Subcutaneous abdominal adipose tissue (tissue), 5 donors: ENCODE measurements at regions not wholly inside any gene's neighbourhood (a gene's known extent, or its start where the extent isn't known, plus 50 kb on each side); places are given as distances from the start of the nearest gene placed in this dataset.

Experiments
- H3K27ac ChIP-seq: one replicate; pipeline ENCODE4 v1.7.0; 2013; ENCODE audit warnings: low read depth, mild to moderate bottlenecking, inconsistent platforms, low read length, moderate library complexity
- H3K27me3 ChIP-seq, 5 donors: one replicate each; pipeline ENCODE4 v1.7.0; 2013; ENCODE audit warnings: low read length in 5 of 5, inconsistent platforms in 1 of 5; ENCODE audit not compliant: control insufficient read depth in 5 of 5, insufficient read depth in 4 of 5
- H3K36me3 ChIP-seq, 5 donors: one replicate each; pipeline ENCODE4 v1.7.0; 2013; ENCODE audit warnings: low read length in 5 of 5; ENCODE audit not compliant: control insufficient read depth in 5 of 5, insufficient read depth in 5 of 5
- H3K4me1 ChIP-seq, 5 donors: one replicate each; pipeline ENCODE4 v1.7.0; 2013; ENCODE audit warnings: low read length in 5 of 5, mild to moderate bottlenecking in 3 of 5, moderate library complexity in 1 of 5; ENCODE audit not compliant: control insufficient read depth in 5 of 5, insufficient read depth in 5 of 5
- H3K4me3 ChIP-seq, 5 donors: one replicate each; pipeline ENCODE4 v1.7.0; 2013; ENCODE audit warnings: low read length in 5 of 5, low read depth in 1 of 5
- H3K9ac ChIP-seq, 5 donors: one replicate each; pipeline ENCODE4 v1.7.0; 2013; ENCODE audit warnings: low read length in 5 of 5, mild to moderate bottlenecking in 4 of 5, moderate library complexity in 3 of 5
- H3K9me3 ChIP-seq, 5 donors: one replicate each; pipeline ENCODE4 v1.7.0; 2013; ENCODE audit warnings: low read length in 5 of 5; ENCODE audit not compliant: control insufficient read depth in 5 of 5
- donor health status: healthy.
- donor health status: healthy.
- donor health status: healthy.
- donor health status: healthy.
- donor health status: healthy.

- H3K4me1 ChIP-seq, result peaks cover 0 to 5% (median 0%) of the 10 kb centered on the region in 5 donors
- H3K9me3 ChIP-seq, result peaks cover 0 to 3% (median 0%) of the 10 kb centered on the region in 5 donors
- no peaks in the 10 kb centered on the region for H3K27me3 ChIP-seq
- H3K27ac ChIP-seq, result no peak overlapping the region
- H3K36me3 ChIP-seq, result no peaks in the 10 kb centered on the region
- H3K9ac ChIP-seq, result no peak overlapping the region
- no peak overlapping the region for H3K4me3 ChIP-seq
Measured at GRCh38 chr1:173128742-173129141, 78.0 kb upstream of the TNFSF18 start.

- Histone ChIP-seq H3K27ac (no peak overlapping the region), H3K4me3 (no peak overlapping the region)
Measured at GRCh38 chr1:173127369-173128307, 76.9 kb upstream of the TNFSF18 start.

GRCh38 chr1:173126421-173126820 is 75.7 kb upstream of the TNFSF18 start:
- no peak overlapping the region for H3K9ac ChIP-seq
- no peaks in the 10 kb centered on the region for H3K27me3 ChIP-seq
- peaks cover 3 to 23% (median 20%) of the 10 kb centered on the region in 5 donors for H3K4me1 ChIP-seq
- H3K27ac ChIP-seq, result no peak overlapping the region
- H3K9me3 ChIP-seq, result no peaks in the 10 kb centered on the region
- no peaks in the 10 kb centered on the region for H3K36me3 ChIP-seq
- no peak overlapping the region for H3K4me3 ChIP-seq

More at GRCh38 chr1:173127369-173128307, 76.9 kb upstream of the TNFSF18 start:
- Histone ChIP-seq H3K4me1 (peaks cover 3 to 13% (median 10%) of the 10 kb centered on the region in 5 donors), H3K36me3 (no peaks in the 10 kb centered on the region), H3K27me3 (no peaks in the 10 kb centered on the region), H3K9me3 (peaks cover 0 to 3% (median 0%) of the 10 kb centered on the region in 5 donors), H3K9ac (no peak overlapping the region)

- Histone ChIP-seq H3K27ac (peak overlapping the region; percentile 85), H3K27me3 (no peaks in the 10 kb centered on the region), H3K4me1 (peaks cover 3 to 23% (median 20%) of the 10 kb centered on the region in 5 donors), H3K9me3 (no peaks in the 10 kb centered on the region), H3K36me3 (no peaks in the 10 kb centered on the region), H3K9ac (peak overlapping the region in 3 of 5 donors; percentile 11 to 42 (median 28)), H3K4me3 (peak overlapping the region; percentile 13 to 69 (median 48))
Measured at GRCh38 chr1:173122958-173123852, 72.5 kb upstream of the TNFSF18 start.

- Histone ChIP-seq H3K4me1 (peaks cover 3 to 26% (median 20%) of the 10 kb centered on the region in 5 donors), H3K27me3 (no peaks in the 10 kb centered on the region), H3K9me3 (no peaks in the 10 kb centered on the region), H3K36me3 (no peaks in the 10 kb centered on the region), H3K27ac (peak overlapping the region; percentile 85), H3K9ac (peak overlapping the region in 2 of 5 donors; percentile 19 to 42), H3K4me3 (peak overlapping the region; percentile 13 to 69 (median 48))
Measured at GRCh38 chr1:173122344-173122935, 71.7 kb upstream of the TNFSF18 start.

GRCh38 chr1:173118404-173118803 is 67.7 kb upstream of the TNFSF18 start:
- H3K9me3 ChIP-seq, result no peaks in the 10 kb centered on the region
- no peak overlapping the region for H3K4me3 ChIP-seq
- no peak overlapping the region for H3K9ac ChIP-seq
- H3K4me1 ChIP-seq, result peaks cover 3 to 27% (median 17%) of the 10 kb centered on the region in 5 donors
- no peaks in the 10 kb centered on the region for H3K36me3 ChIP-seq
- H3K27ac ChIP-seq, result no peak overlapping the region
- peaks cover 0 to 2% (median 0%) of the 10 kb centered on the region in 5 donors for H3K27me3 ChIP-seq

GRCh38 chr1:173117761-173118160 is 67.0 kb upstream of the TNFSF18 start:
- Histone ChIP-seq H3K4me1 (peaks cover 0 to 21% (median 11%) of the 10 kb centered on the region in 5 donors), H3K27me3 (peaks cover 0 to 2% (median 0%) of the 10 kb centered on the region in 5 donors), H3K4me3 (no peak overlapping the region), H3K36me3 (no peaks in the 10 kb centered on the region), H3K9ac (no peak overlapping the region), H3K27ac (no peak overlapping the region), H3K9me3 (no peaks in the 10 kb centered on the region)

GRCh38 chr1:173117108-173117633 is 66.4 kb upstream of the TNFSF18 start:
- no peaks in the 10 kb centered on the region for H3K36me3 ChIP-seq
- no peak overlapping the region for H3K4me3 ChIP-seq
- peaks cover 0 to 2% (median 0%) of the 10 kb centered on the region in 5 donors for H3K27me3 ChIP-seq
- no peak overlapping the region for H3K27ac ChIP-seq
- H3K9me3 ChIP-seq, result no peaks in the 10 kb centered on the region
- no peak overlapping the region for H3K9ac ChIP-seq
- peaks cover 0 to 15% (median 5%) of the 10 kb centered on the region in 5 donors for H3K4me1 ChIP-seq

GRCh38 chr1:173114346-173114745 is 63.6 kb upstream of the TNFSF18 start:
- Histone ChIP-seq H3K27ac (no peak overlapping the region), H3K9ac (no peak overlapping the region), H3K4me1 (peaks cover 0 to 8% (median 0%) of the 10 kb centered on the region in 5 donors), H3K27me3 (peaks cover 0 to 2% (median 0%) of the 10 kb centered on the region in 5 donors), H3K4me3 (no peak overlapping the region), H3K9me3 (no peaks in the 10 kb centered on the region), H3K36me3 (peaks cover 0 to 3% (median 0%) of the 10 kb centered on the region in 5 donors)
